ENCODE measurements at regions not wholly inside any gene's neighbourhood (a gene's known extent, or its start where the extent isn't known, plus 50 kb on each side); places are given as distances from the start of the nearest gene placed in this dataset.

GRCh38 chr4:96742332-96743014, 902.6 kb downstream of the PDHA2 start:
- Histone ChIP-seq H3K9me3 (0 out of 2 replicates have a peak, but pooled peaks cover 5% of the 10 kb centered on the region), H3K27me3 (replicated peaks; ENCODE audit: control insufficient read depth, insufficient read depth, low read length) (no peaks in the 10 kb centered on the region), H3K4me3 (ENCODE audit: low read depth, low read length) (no peak overlapping the region), H3K4me1 (no peaks in the 10 kb centered on the region), H3K36me3 (ENCODE audit: control insufficient read depth, insufficient read depth, low read length) (no peaks in the 10 kb centered on the region)
- no peaks in the 10 kb centered on the region for H3K36me3 Mint-ChIP-seq (ENCODE audit: insufficient read depth, unreplicated experiment)
- no peak for DNase-seq
- H3K27ac Mint-ChIP-seq (ENCODE audit: unreplicated experiment) = no peak overlapping the region
- ChIA-PET CTCF (no interaction called here), POLR2A (no interaction called here)
- peaks cover 6% of the 10 kb centered on the region for H3K4me1 Mint-ChIP-seq (ENCODE audit: low read depth, unreplicated experiment)
- no TSS peak for BruUV-seq (replicated peaks)
- peaks cover 16% of the 10 kb centered on the region for H3K9me3 Mint-ChIP-seq (ENCODE audit: unreplicated experiment)
- H3K4me3 Mint-ChIP-seq (ENCODE audit: unreplicated experiment) = no peak overlapping the region
- no peaks in the 10 kb centered on the region for H3K27me3 Mint-ChIP-seq (ENCODE audit: insufficient read depth, unreplicated experiment)
- intact Hi-C loops (cut with micrococcal nuclease; ENCODE audit: unreplicated experiment) = no loop called here
- TF ChIP-seq CTCF (IDR thresholded peaks at IDR 0.05; ENCODE audit: insufficient read depth in 1 of 2, low read depth in 1 of 2, low read length in 1 of 2, severe bottlenecking in 1 of 2, unreplicated experiment in 1 of 2) = no peak

GRCh38 chr4:96744676-96745075, 904.8 kb downstream of the PDHA2 start:
- Mint-ChIP-seq H3K9me3 (ENCODE audit: unreplicated experiment) (peaks cover 6% of the 10 kb centered on the region), H3K27ac (ENCODE audit: unreplicated experiment) (no peak overlapping the region), H3K4me1 (ENCODE audit: low read depth, unreplicated experiment) (no peaks in the 10 kb centered on the region), H3K27me3 (ENCODE audit: insufficient read depth, unreplicated experiment) (no peaks in the 10 kb centered on the region), H3K4me3 (ENCODE audit: unreplicated experiment) (no peak overlapping the region), H3K36me3 (ENCODE audit: insufficient read depth, unreplicated experiment) (no peaks in the 10 kb centered on the region)
- no peak for DNase-seq
- Histone ChIP-seq H3K4me1 (no peaks in the 10 kb centered on the region), H3K36me3 (ENCODE audit: control insufficient read depth, insufficient read depth, low read length) (no peaks in the 10 kb centered on the region), H3K9me3 (0 out of 2 replicates have a peak, but pooled peaks cover 5% of the 10 kb centered on the region), H3K27me3 (replicated peaks; ENCODE audit: control insufficient read depth, insufficient read depth, low read length) (no peaks in the 10 kb centered on the region), H3K4me3 (ENCODE audit: low read depth, low read length) (no peak overlapping the region)
- CTCF ChIA-PET = no interaction called here
- intact Hi-C loops (cut with micrococcal nuclease; ENCODE audit: unreplicated experiment) = no loop called here
- no TSS peak for BruUV-seq (replicated peaks)
- no peak for TF ChIP-seq CTCF (IDR thresholded peaks at IDR 0.05; ENCODE audit: insufficient read depth in 1 of 2, low read depth in 1 of 2, low read length in 1 of 2, severe bottlenecking in 1 of 2, unreplicated experiment in 1 of 2)
- POLR2A ChIA-PET = no interaction called here

- Histone ChIP-seq H3K4me3 (ENCODE audit: low read depth, low read length) (no peak overlapping the region), H3K27me3 (replicated peaks; ENCODE audit: control insufficient read depth, insufficient read depth, low read length) (no peaks in the 10 kb centered on the region), H3K4me1 (no peaks in the 10 kb centered on the region), H3K36me3 (ENCODE audit: control insufficient read depth, insufficient read depth, low read length) (no peaks in the 10 kb centered on the region), H3K9me3 (no peaks in the 10 kb centered on the region)
- Mint-ChIP-seq H3K27me3 (ENCODE audit: insufficient read depth, unreplicated experiment) (no peaks in the 10 kb centered on the region), H3K4me1 (ENCODE audit: low read depth, unreplicated experiment) (no peaks in the 10 kb centered on the region), H3K9me3 (ENCODE audit: unreplicated experiment) (no peaks in the 10 kb centered on the region), H3K4me3 (ENCODE audit: unreplicated experiment) (no peak overlapping the region), H3K27ac (ENCODE audit: unreplicated experiment) (no peak overlapping the region), H3K36me3 (ENCODE audit: insufficient read depth, unreplicated experiment) (no peaks in the 10 kb centered on the region)
- no TSS peak for BruUV-seq (replicated peaks)
- no peak for TF ChIP-seq CTCF (IDR thresholded peaks at IDR 0.05; ENCODE audit: insufficient read depth in 1 of 2, low read depth in 1 of 2, low read length in 1 of 2, severe bottlenecking in 1 of 2, unreplicated experiment in 1 of 2)
- no peak for DNase-seq
- CTCF ChIA-PET = no interaction called here
- intact Hi-C loops (cut with micrococcal nuclease; ENCODE audit: unreplicated experiment) = no loop called here
- POLR2A ChIA-PET = no interaction called here
These were observed 913.3 kb downstream of the PDHA2 start for GRCh38 chr4:96753216-96753615.
